ENCODE measurements at regions not wholly inside any gene's neighbourhood (a gene's known extent, or its start where the extent isn't known, plus 50 kb on each side); places are given as distances from the start of the nearest gene placed in this dataset.

- peak; percentile 87 for DNase-seq (ENCODE audit: low read depth)
- ChIA-PET CTCF (interaction anchor here (1.2 to 1.5 kb wide), 2 partner anchors 13 to 88 kb away, joined by 4 read pairs; no protein-coding TSS in a partner anchor), POLR2A (no interaction called here)
- H3K36me3 ChIP-seq (ENCODE audit: control insufficient read depth, insufficient read depth, low read length): no peaks in the 10 kb centered on the region
- no peaks in the 10 kb centered on the region for H3K27me3 ChIP-seq (ENCODE audit: control insufficient read depth, insufficient read depth, low read length)
- TF ChIP-seq, protein P1, sequence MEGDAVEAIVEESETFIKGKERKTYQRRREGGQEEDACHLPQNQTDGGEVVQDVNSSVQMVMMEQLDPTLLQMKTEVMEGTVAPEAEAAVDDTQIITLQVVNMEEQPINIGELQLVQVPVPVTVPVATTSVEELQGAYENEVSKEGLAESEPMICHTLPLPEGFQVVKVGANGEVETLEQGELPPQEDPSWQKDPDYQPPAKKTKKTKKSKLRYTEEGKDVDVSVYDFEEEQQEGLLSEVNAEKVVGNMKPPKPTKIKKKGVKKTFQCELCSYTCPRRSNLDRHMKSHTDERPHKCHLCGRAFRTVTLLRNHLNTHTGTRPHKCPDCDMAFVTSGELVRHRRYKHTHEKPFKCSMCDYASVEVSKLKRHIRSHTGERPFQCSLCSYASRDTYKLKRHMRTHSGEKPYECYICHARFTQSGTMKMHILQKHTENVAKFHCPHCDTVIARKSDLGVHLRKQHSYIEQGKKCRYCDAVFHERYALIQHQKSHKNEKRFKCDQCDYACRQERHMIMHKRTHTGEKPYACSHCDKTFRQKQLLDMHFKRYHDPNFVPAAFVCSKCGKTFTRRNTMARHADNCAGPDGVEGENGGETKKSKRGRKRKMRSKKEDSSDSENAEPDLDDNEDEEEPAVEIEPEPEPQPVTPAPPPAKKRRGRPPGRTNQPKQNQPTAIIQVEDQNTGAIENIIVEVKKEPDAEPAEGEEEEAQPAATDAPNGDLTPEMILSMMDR (IDR thresholded peaks at IDR 0.05; ENCODE audit: insufficient read depth, low read depth, low read length): no peak
- no peak overlapping the region for H3K4me3 ChIP-seq (ENCODE audit: low read depth, low read length)
These were observed 147.2 kb downstream of the SPCS3 start for GRCh38 chr4:176467001-176467400.

GRCh38 chr4:176469546-176469945 is 149.8 kb downstream of the SPCS3 start:
- H3K27me3 ChIP-seq (ENCODE audit: control insufficient read depth, insufficient read depth, low read length): no peaks in the 10 kb centered on the region
- TF ChIP-seq, protein P1 (IDR thresholded peaks at IDR 0.05; ENCODE audit: insufficient read depth, low read depth, low read length): no peak
- H3K36me3 ChIP-seq (ENCODE audit: control insufficient read depth, insufficient read depth, low read length): no peaks in the 10 kb centered on the region
- ChIA-PET CTCF (interaction anchor here (1.3 kb wide), 1 partner anchor 22 kb away, joined by 5 read pairs; no protein-coding TSS in a partner anchor), POLR2A (no interaction called here)
- peak; percentile 23 for DNase-seq (ENCODE audit: low read depth)
- no peak overlapping the region for H3K4me3 ChIP-seq (ENCODE audit: low read depth, low read length)

GRCh38 chr4:176470671-176471070 is 150.9 kb downstream of the SPCS3 start:
- TF ChIP-seq, protein P1 (IDR thresholded peaks at IDR 0.05; ENCODE audit: insufficient read depth, low read depth, low read length): no peak
- no peaks in the 10 kb centered on the region for H3K27me3 ChIP-seq (ENCODE audit: control insufficient read depth, insufficient read depth, low read length)
- POLR2A ChIA-PET: no interaction called here
- H3K36me3 ChIP-seq (ENCODE audit: control insufficient read depth, insufficient read depth, low read length): no peaks in the 10 kb centered on the region
- DNase-seq (ENCODE audit: low read depth): no peak
- no peak overlapping the region for H3K4me3 ChIP-seq (ENCODE audit: low read depth, low read length)
- CTCF ChIA-PET: interaction anchor here (1.3 kb wide), 1 partner anchor 21 kb away, joined by 5 read pairs; no protein-coding TSS in a partner anchor

GRCh38 chr4:176475067-176475466 is 155.3 kb downstream of the SPCS3 start:
- CTCF ChIA-PET: interaction anchor here (0.5 kb wide), 1 partner anchor 766 kb away, joined by 3 read pairs; no protein-coding TSS in a partner anchor
- TF ChIP-seq, protein P1 (IDR thresholded peaks at IDR 0.05; ENCODE audit: insufficient read depth, low read depth, low read length): no peak
- Histone ChIP-seq H3K36me3 (ENCODE audit: control insufficient read depth, insufficient read depth, low read length) (no peaks in the 10 kb centered on the region), H3K27me3 (ENCODE audit: control insufficient read depth, insufficient read depth, low read length) (no peaks in the 10 kb centered on the region), H3K4me3 (ENCODE audit: low read depth, low read length) (no peak overlapping the region)
- POLR2A ChIA-PET: no interaction called here
- DNase-seq (ENCODE audit: low read depth): no peak

GRCh38 chr4:176478076-176478475 is 158.3 kb downstream of the SPCS3 start:
- H3K36me3 ChIP-seq (ENCODE audit: control insufficient read depth, insufficient read depth, low read length): no peaks in the 10 kb centered on the region
- TF ChIP-seq, protein P1 (IDR thresholded peaks at IDR 0.05; ENCODE audit: insufficient read depth, low read depth, low read length): no peak
- ChIA-PET CTCF (interaction anchor here (0.6 kb wide), 2 partner anchors 78 to 89 kb away, joined by 3 read pairs; no protein-coding TSS in a partner anchor), POLR2A (no interaction called here)
- no peak overlapping the region for H3K4me3 ChIP-seq (ENCODE audit: low read depth, low read length)
- no peak for DNase-seq (ENCODE audit: low read depth)
- no peaks in the 10 kb centered on the region for H3K27me3 ChIP-seq (ENCODE audit: control insufficient read depth, insufficient read depth, low read length)
